Endothelial cell of umbilical vein (primary cell): ENCODE measurements at regions not wholly inside any gene's neighbourhood (a gene's known extent, or its start where the extent isn't known, plus 50 kb on each side); places are given as distances from the start of the nearest gene placed in this dataset.

Experiments used
- BruUV-seq: library from RNA; stranded (reverse); fragments of 400-500 nt; replicated peaks from 2 replicates; lab custom pipeline; 2021; lab: Mats Ljungman, UMichigan
- CTCF ChIA-PET: fragments of 300-600, 350-600 bp; sonication (Branson Sonifier 250); formaldehyde crosslinking; loops from one replicate; lab custom pipeline; 2021; ENCODE audit warnings: antibody characterized with exemption, inconsistent platforms; lab: Charles Lee
- POLR2A ChIA-PET: fragments of 300-600, 350-600 bp; sonication (Branson Sonifier 250); formaldehyde crosslinking; loops from one replicate; lab custom pipeline; 2021; ENCODE audit warnings: antibody characterized with exemption, inconsistent platforms; lab: Charles Lee
- DNase-seq: peaks from one replicate; pipeline ENCODE4 v3.0.0-alpha.2; 2011; ENCODE audit warnings: low read depth, low spot score
- FAIRE-seq: peaks from 2 replicates; lab custom pipeline; 2011; peaks lifted over from hg19 to GRCh38; lab: Jason Lieb, UNC
- H2AFZ ChIP-seq: 2 replicates; pipeline ENCODE4 v1.6.0; 2012; ENCODE audit warnings: low read depth, low read length, control low read depth, inconsistent platforms
- H3K27ac ChIP-seq: 2 replicates; pipeline ENCODE4 v1.5.1; 2011; ENCODE audit warnings: low read depth, mild to moderate bottlenecking, control low read depth, low read length, moderate library complexity; ENCODE audit not compliant: insufficient read depth
- H3K27me3 ChIP-seq, 2 experiments: 2 replicates each; pipeline versions ENCODE4 v1.6.0 to v1.6.1; 2011; ENCODE audit warnings: low read length in 2 of 2, mixed read lengths in 1 of 2; ENCODE audit not compliant: control insufficient read depth in 2 of 2, insufficient read depth in 2 of 2
- H3K36me3 ChIP-seq, 2 experiments: 2 replicates in 1 of 2; 3 replicates in 1 of 2; pipeline ENCODE4 v1.5.1; 2011; ENCODE audit warnings: low read length in 2 of 2, mild to moderate bottlenecking in 1 of 2, moderate library complexity in 1 of 2; ENCODE audit not compliant: control insufficient read depth in 2 of 2, insufficient read depth in 2 of 2; ENCODE audit errors: extremely low read depth in 1 of 2
- H3K4me1 ChIP-seq: 3 replicates; pipeline ENCODE4 v1.5.1; 2011; ENCODE audit warnings: mild to moderate bottlenecking, low read length; ENCODE audit not compliant: control insufficient read depth, insufficient read depth; ENCODE audit errors: extremely low read depth
- H3K4me2 ChIP-seq: 2 replicates; pipeline ENCODE4 v1.6.1; 2011; ENCODE audit warnings: low read length, control low read depth, mixed read lengths; ENCODE audit not compliant: insufficient read depth
- H3K4me3 ChIP-seq, 3 experiments: fragments of 200-600 bp in 1 of 3; sonication (generic), shearing (Covaris generic) in 1 of 3; replicated peaks in 1 of 3; 2 replicates each; pipeline ENCODE4 v1.5.1; 2011 to 2016; ENCODE audit warnings: control low read depth in 3 of 3, low read length in 3 of 3, mild to moderate bottlenecking in 2 of 3, inconsistent platforms in 1 of 3, low read depth in 1 of 3, moderate library complexity in 1 of 3; ENCODE audit not compliant: insufficient read depth in 1 of 3
- H3K79me2 ChIP-seq: 2 replicates; pipeline ENCODE4 v1.6.0; 2012; ENCODE audit warnings: low read length, inconsistent platforms; ENCODE audit not compliant: control insufficient read depth, insufficient read depth
- H3K9ac ChIP-seq: replicated peaks from 2 replicates; pipeline ENCODE3; 2011; ENCODE audit warnings: low read length, control low read depth; ENCODE audit not compliant: insufficient read depth; ENCODE audit errors: extremely low read depth
- H3K9me1 ChIP-seq: replicated peaks from 3 replicates; pipeline ENCODE4 v1.6.0; 2011; ENCODE audit warnings: mild to moderate bottlenecking, low read length; ENCODE audit not compliant: control insufficient read depth, insufficient read depth; ENCODE audit errors: extremely low read depth
- H3K9me3 ChIP-seq: replicated peaks from 2 replicates; pipeline ENCODE4 v1.5.1; 2012; ENCODE audit warnings: low read length, inconsistent platforms; ENCODE audit not compliant: control insufficient read depth, insufficient read depth
- H4K20me1 ChIP-seq: replicated peaks from 2 replicates; pipeline ENCODE3; 2011; ENCODE audit warnings: mild to moderate bottlenecking, low read length; ENCODE audit not compliant: control insufficient read depth, insufficient read depth; ENCODE audit errors: extremely low read depth
- CTCF ChIP-seq, 2 donors: IDR thresholded peaks; 1 replicate in 1 of 2; 2 replicates in 1 of 2; pipeline ENCODE4 v1.5.1; 2011; ENCODE audit warnings: low read length in 2 of 2, mild to moderate bottlenecking in 2 of 2, moderate library complexity in 2 of 2, control low read depth in 1 of 2, inconsistent platforms in 1 of 2, low read depth in 1 of 2; ENCODE audit not compliant: insufficient read depth in 1 of 2; ENCODE audit errors: extremely low read depth in 1 of 2
- EZH2 ChIP-seq: IDR thresholded peaks from 2 replicates; pipeline ENCODE4 v1.6.1; 2012; ENCODE audit warnings: borderline replicate concordance, low read depth, mild to moderate bottlenecking, moderate library complexity, low read length, inconsistent platforms; ENCODE audit not compliant: severe bottlenecking
- FOS ChIP-seq: IDR thresholded peaks from 2 replicates; pipeline ENCODE4 v1.6.1; 2011; ENCODE audit warnings: mild to moderate bottlenecking, low read length, moderate library complexity, borderline replicate concordance; ENCODE audit not compliant: insufficient read depth
- GATA2 ChIP-seq: IDR thresholded peaks from 2 replicates; pipeline ENCODE4 v1.7.0; 2011; ENCODE audit warnings: low read depth, mild to moderate bottlenecking, moderate library complexity, mixed read lengths, low read length; ENCODE audit not compliant: insufficient read length, insufficient read depth
- JUN ChIP-seq: IDR thresholded peaks from 2 replicates; pipeline ENCODE4 v1.6.1; 2011; ENCODE audit warnings: borderline replicate concordance, low read depth; ENCODE audit not compliant: insufficient read length, insufficient read depth
- MYC ChIP-seq: IDR thresholded peaks from one replicate; pipeline ENCODE4 v1.6.1; 2011; ENCODE audit warnings: mild to moderate bottlenecking, low read depth, low read length
- POLR2A ChIP-seq: IDR thresholded peaks from 2 replicates; pipeline ENCODE4 v1.6.1; 2012; ENCODE audit warnings: low read depth, mild to moderate bottlenecking, control low read depth, low read length
- POLR2AphosphoS5 ChIP-seq: IDR thresholded peaks from 2 replicates; pipeline ENCODE4 v1.6.1; 2012; ENCODE audit warnings: low read depth, mild to moderate bottlenecking, control low read depth, low read length, moderate library complexity; ENCODE audit not compliant: insufficient read depth
- dilution Hi-C: fragments of 300-500 bp; cut with MboI; formaldehyde crosslinking; loops from one replicate; pipeline ENCODE4 v1.15.0; 2019; ENCODE audit warnings: low sequenced_read_pairs; ENCODE audit not compliant: extremely low pct_ligation_motif_present
- intact Hi-C: fragments of 100-400 bp; cut with micrococcal nuclease; formaldehyde crosslinking; loops from one replicate; pipeline ENCODE4 v1.10.0; 2022
- TF ChIP-seq, protein P1 (sequence below): IDR thresholded peaks from 2 replicates; pipeline ENCODE4 v1.6.1; 2011; ENCODE audit not compliant: insufficient read depth, insufficient read length

GRCh38 chr18:53660306-53660705 is 564.2 kb downstream of the MBD2 start:
- no peak for DNase-seq
- no peak overlapping the region for H3K9ac ChIP-seq
- POLR2A ChIA-PET: no interaction called here
- dilution Hi-C loops: no loop called here
- H2AFZ ChIP-seq: no peak overlapping the region
- no peak overlapping the region for H3K4me2 ChIP-seq
- no peak for TF ChIP-seq POLR2A
- no peak for TF ChIP-seq CTCF (IDR thresholded peaks at IDR 0.05; ENCODE audit: extremely low read depth in 1 of 2, insufficient read depth in 1 of 2, low read depth in 1 of 2, low read length in 2 of 2)
- no peak for TF ChIP-seq GATA2
- no peak for TF ChIP-seq MYC
- TF ChIP-seq, protein P1, sequence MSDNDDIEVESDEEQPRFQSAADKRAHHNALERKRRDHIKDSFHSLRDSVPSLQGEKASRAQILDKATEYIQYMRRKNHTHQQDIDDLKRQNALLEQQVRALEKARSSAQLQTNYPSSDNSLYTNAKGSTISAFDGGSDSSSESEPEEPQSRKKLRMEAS: no peak
- TF ChIP-seq JUN: no peak
- no peak for TF ChIP-seq POLR2AphosphoS5
- TF ChIP-seq EZH2: no peak
- no peak for TF ChIP-seq FOS
- no peaks in the 10 kb centered on the region for H3K9me3 ChIP-seq
- FAIRE-seq: no peak
- H4K20me1 ChIP-seq: no peaks in the 10 kb centered on the region
- no peak overlapping the region for H3K27ac ChIP-seq
- no peak overlapping the region for H3K4me3 ChIP-seq
- H3K36me3 ChIP-seq: no peaks in the 10 kb centered on the region
- H3K9me1 ChIP-seq: no peaks in the 10 kb centered on the region
- intact Hi-C loops: no loop called here
- no peaks in the 10 kb centered on the region for H3K27me3 ChIP-seq
- no TSS peak for BruUV-seq
- H3K79me2 ChIP-seq: no peaks in the 10 kb centered on the region
- no peaks in the 10 kb centered on the region for H3K4me1 ChIP-seq
- CTCF ChIA-PET: no interaction called here
